ENCODE measurements at regions not wholly inside any gene's neighbourhood (a gene's known extent, or its start where the extent isn't known, plus 50 kb on each side); places are given as distances from the start of the nearest gene placed in this dataset.

- H3K9me3 ChIP-seq (ENCODE audit: control insufficient read depth, low read length): no peaks in the 10 kb centered on the region
- no peak overlapping the region for H3K4me3 ChIP-seq (ENCODE audit: extremely low read depth, insufficient read depth, low read length, poor library complexity, severe bottlenecking)
- peaks cover 10% of the 10 kb centered on the region for H3K4me1 ChIP-seq (ENCODE audit: control insufficient read depth, insufficient read depth, low read length, poor library complexity, severe bottlenecking)
- H3K36me3 ChIP-seq (ENCODE audit: control insufficient read depth, insufficient read depth, low read length): peaks cover 9% of the 10 kb centered on the region
- WGBS, 2 experiments (ENCODE audit: insufficient coverage in 2 of 2): 96 to 97% methylated on average over 9 to 10 of the region's 10 CpGs
- H3K27ac ChIP-seq (ENCODE audit: low read depth, low read length, severe bottlenecking): no peak overlapping the region
Measured at GRCh38 chr14:71588576-71589215, 343.5 kb upstream of the RGS6 start.

- Histone ChIP-seq H3K36me3 (ENCODE audit: control insufficient read depth, insufficient read depth, low read length) (peaks cover 9% of the 10 kb centered on the region), H3K4me1 (ENCODE audit: control insufficient read depth, insufficient read depth, low read length, poor library complexity, severe bottlenecking) (peaks cover 12% of the 10 kb centered on the region), H3K4me3 (ENCODE audit: extremely low read depth, insufficient read depth, low read length, poor library complexity, severe bottlenecking) (no peak overlapping the region), H3K27ac (ENCODE audit: low read depth, low read length, severe bottlenecking) (no peak overlapping the region), H3K9me3 (ENCODE audit: control insufficient read depth, low read length) (no peaks in the 10 kb centered on the region)
- no CpG with 5 or more reads among the region's 2 CpGs for WGBS, 2 experiments (ENCODE audit: insufficient coverage in 2 of 2)
Measured at GRCh38 chr14:71589609-71590008, 342.6 kb upstream of the RGS6 start.

GRCh38 chr14:71590131-71590530 is 342.1 kb upstream of the RGS6 start:
- 92 to 94% methylated on average over 3 to 5 of the region's 5 CpGs for WGBS, 2 experiments (ENCODE audit: insufficient coverage in 2 of 2)
- Histone ChIP-seq H3K27ac (ENCODE audit: low read depth, low read length, severe bottlenecking) (no peak overlapping the region), H3K9me3 (ENCODE audit: control insufficient read depth, low read length) (no peaks in the 10 kb centered on the region), H3K36me3 (ENCODE audit: control insufficient read depth, insufficient read depth, low read length) (peaks cover 9% of the 10 kb centered on the region), H3K4me3 (ENCODE audit: extremely low read depth, insufficient read depth, low read length, poor library complexity, severe bottlenecking) (no peak overlapping the region), H3K4me1 (ENCODE audit: control insufficient read depth, insufficient read depth, low read length, poor library complexity, severe bottlenecking) (peaks cover 18% of the 10 kb centered on the region)

GRCh38 chr14:71591231-71591630 is 341.0 kb upstream of the RGS6 start:
- peaks cover 10% of the 10 kb centered on the region for H3K4me1 ChIP-seq (ENCODE audit: control insufficient read depth, insufficient read depth, low read length, poor library complexity, severe bottlenecking)
- H3K36me3 ChIP-seq (ENCODE audit: control insufficient read depth, insufficient read depth, low read length): peaks cover 9% of the 10 kb centered on the region
- no peak overlapping the region for H3K27ac ChIP-seq (ENCODE audit: low read depth, low read length, severe bottlenecking)
- no peak overlapping the region for H3K4me3 ChIP-seq (ENCODE audit: extremely low read depth, insufficient read depth, low read length, poor library complexity, severe bottlenecking)
- H3K9me3 ChIP-seq (ENCODE audit: control insufficient read depth, low read length): no peaks in the 10 kb centered on the region

- H3K27ac ChIP-seq (ENCODE audit: low read depth, low read length, severe bottlenecking): no peak overlapping the region
- peaks cover 9% of the 10 kb centered on the region for H3K4me1 ChIP-seq (ENCODE audit: control insufficient read depth, insufficient read depth, low read length, poor library complexity, severe bottlenecking)
- H3K4me3 ChIP-seq (ENCODE audit: extremely low read depth, insufficient read depth, low read length, poor library complexity, severe bottlenecking): no peak overlapping the region
- no CpG with 5 or more reads among the region's 1 CpG for WGBS, 2 experiments (ENCODE audit: insufficient coverage in 2 of 2)
- H3K9me3 ChIP-seq (ENCODE audit: control insufficient read depth, low read length): no peaks in the 10 kb centered on the region
- H3K36me3 ChIP-seq (ENCODE audit: control insufficient read depth, insufficient read depth, low read length): peaks cover 9% of the 10 kb centered on the region
Measured at GRCh38 chr14:71591929-71592328, 340.3 kb upstream of the RGS6 start.

GRCh38 chr14:71592361-71592760 is 339.9 kb upstream of the RGS6 start:
- Histone ChIP-seq H3K4me1 (ENCODE audit: control insufficient read depth, insufficient read depth, low read length, poor library complexity, severe bottlenecking) (peaks cover 9% of the 10 kb centered on the region), H3K9me3 (ENCODE audit: control insufficient read depth, low read length) (no peaks in the 10 kb centered on the region), H3K27ac (ENCODE audit: low read depth, low read length, severe bottlenecking) (no peak overlapping the region), H3K4me3 (ENCODE audit: extremely low read depth, insufficient read depth, low read length, poor library complexity, severe bottlenecking) (no peak overlapping the region), H3K36me3 (ENCODE audit: control insufficient read depth, insufficient read depth, low read length) (peaks cover 9% of the 10 kb centered on the region)
- WGBS, 2 experiments (ENCODE audit: insufficient coverage in 2 of 2): no CpG with 5 or more reads among the region's 2 CpGs

GRCh38 chr14:71593966-71594365 is 338.3 kb upstream of the RGS6 start:
- Histone ChIP-seq H3K4me1 (ENCODE audit: control insufficient read depth, insufficient read depth, low read length, poor library complexity, severe bottlenecking) (peaks cover 9% of the 10 kb centered on the region), H3K27ac (ENCODE audit: low read depth, low read length, severe bottlenecking) (no peak overlapping the region), H3K4me3 (ENCODE audit: extremely low read depth, insufficient read depth, low read length, poor library complexity, severe bottlenecking) (no peak overlapping the region), H3K9me3 (ENCODE audit: control insufficient read depth, low read length) (no peaks in the 10 kb centered on the region), H3K36me3 (ENCODE audit: control insufficient read depth, insufficient read depth, low read length) (peaks cover 2% of the 10 kb centered on the region)
- 80% methylated on average over 1 of the region's 1 CpG; no CpG with 5 or more reads in 1 of the 2 experiments for WGBS, 2 experiments (ENCODE audit: insufficient coverage in 2 of 2)

- H3K27ac ChIP-seq (ENCODE audit: low read depth, low read length, severe bottlenecking): no peak overlapping the region
- no peaks in the 10 kb centered on the region for H3K36me3 ChIP-seq (ENCODE audit: control insufficient read depth, insufficient read depth, low read length)
- H3K4me3 ChIP-seq (ENCODE audit: extremely low read depth, insufficient read depth, low read length, poor library complexity, severe bottlenecking): no peak overlapping the region
- peaks cover 9% of the 10 kb centered on the region for H3K4me1 ChIP-seq (ENCODE audit: control insufficient read depth, insufficient read depth, low read length, poor library complexity, severe bottlenecking)
- WGBS, 2 experiments (ENCODE audit: insufficient coverage in 2 of 2): 80 to 86% methylated on average over 2 to 3 of the region's 3 CpGs
- peaks cover under 1% of the 10 kb centered on the region for H3K9me3 ChIP-seq (ENCODE audit: control insufficient read depth, low read length)
Measured at GRCh38 chr14:71594821-71595220, 337.4 kb upstream of the RGS6 start.

- Histone ChIP-seq H3K4me1 (ENCODE audit: control insufficient read depth, insufficient read depth, low read length, poor library complexity, severe bottlenecking) (peaks cover 9% of the 10 kb centered on the region), H3K36me3 (ENCODE audit: control insufficient read depth, insufficient read depth, low read length) (no peaks in the 10 kb centered on the region), H3K4me3 (ENCODE audit: extremely low read depth, insufficient read depth, low read length, poor library complexity, severe bottlenecking) (no peak overlapping the region), H3K27ac (ENCODE audit: low read depth, low read length, severe bottlenecking) (no peak overlapping the region), H3K9me3 (ENCODE audit: control insufficient read depth, low read length) (peaks cover 7% of the 10 kb centered on the region)
- WGBS, 2 experiments (ENCODE audit: insufficient coverage in 2 of 2): 82 to 93% methylated on average over 3 of the region's 3 CpGs
Measured at GRCh38 chr14:71595441-71595840, 336.8 kb upstream of the RGS6 start.

- Histone ChIP-seq H3K36me3 (ENCODE audit: control insufficient read depth, insufficient read depth, low read length) (no peaks in the 10 kb centered on the region), H3K9me3 (ENCODE audit: control insufficient read depth, low read length) (peaks cover 11% of the 10 kb centered on the region), H3K27ac (ENCODE audit: low read depth, low read length, severe bottlenecking) (no peak overlapping the region), H3K4me3 (ENCODE audit: extremely low read depth, insufficient read depth, low read length, poor library complexity, severe bottlenecking) (no peak overlapping the region), H3K4me1 (ENCODE audit: control insufficient read depth, insufficient read depth, low read length, poor library complexity, severe bottlenecking) (peaks cover 9% of the 10 kb centered on the region)
- 100% methylated on average over 1 of the region's 2 CpGs for WGBS, 2 experiments (ENCODE audit: insufficient coverage in 2 of 2)
Measured at GRCh38 chr14:71597287-71597920, 334.8 kb upstream of the RGS6 start.

- Histone ChIP-seq H3K4me1 (ENCODE audit: control insufficient read depth, insufficient read depth, low read length, poor library complexity, severe bottlenecking) (peaks cover 9% of the 10 kb centered on the region), H3K36me3 (ENCODE audit: control insufficient read depth, insufficient read depth, low read length) (no peaks in the 10 kb centered on the region), H3K27ac (ENCODE audit: low read depth, low read length, severe bottlenecking) (no peak overlapping the region), H3K9me3 (ENCODE audit: control insufficient read depth, low read length) (peaks cover 11% of the 10 kb centered on the region), H3K4me3 (ENCODE audit: extremely low read depth, insufficient read depth, low read length, poor library complexity, severe bottlenecking) (no peak overlapping the region)
- WGBS, 2 experiments (ENCODE audit: insufficient coverage in 2 of 2): 100% methylated on average over 1 to 2 of the region's 4 CpGs
Measured at GRCh38 chr14:71597955-71598660, 334.1 kb upstream of the RGS6 start.

All from mesodermal cell (in vitro differentiated cells).